ENCODE measurements at regions not wholly inside any gene's neighbourhood (a gene's known extent, or its start where the extent isn't known, plus 50 kb on each side); places are given as distances from the start of the nearest gene placed in this dataset.

DNA sequence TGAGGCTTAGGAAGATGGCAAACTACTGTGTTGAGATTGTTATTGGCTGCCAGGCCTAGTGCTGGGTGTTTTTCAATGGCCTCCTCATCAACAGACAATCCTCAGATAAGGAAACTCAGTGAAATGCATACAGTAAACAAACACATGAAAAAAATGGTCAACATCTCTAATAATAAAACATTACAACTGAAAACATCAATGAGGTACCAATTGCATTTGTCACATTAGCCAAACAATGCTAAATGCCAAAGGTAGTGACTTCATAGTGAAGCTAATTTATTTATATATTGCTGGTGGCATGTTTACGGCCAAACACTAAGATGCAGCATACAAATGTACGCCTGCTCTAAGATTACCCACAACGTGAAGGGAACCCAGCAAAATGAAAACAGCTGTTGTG lies 224.0 kb upstream of the UBL3 start:
- H3K27me3 Mint-ChIP-seq (ENCODE audit: insufficient read depth, low read depth, poor library complexity), result no peaks in the 10 kb centered on the region
- TF ChIP-seq, protein P1, sequence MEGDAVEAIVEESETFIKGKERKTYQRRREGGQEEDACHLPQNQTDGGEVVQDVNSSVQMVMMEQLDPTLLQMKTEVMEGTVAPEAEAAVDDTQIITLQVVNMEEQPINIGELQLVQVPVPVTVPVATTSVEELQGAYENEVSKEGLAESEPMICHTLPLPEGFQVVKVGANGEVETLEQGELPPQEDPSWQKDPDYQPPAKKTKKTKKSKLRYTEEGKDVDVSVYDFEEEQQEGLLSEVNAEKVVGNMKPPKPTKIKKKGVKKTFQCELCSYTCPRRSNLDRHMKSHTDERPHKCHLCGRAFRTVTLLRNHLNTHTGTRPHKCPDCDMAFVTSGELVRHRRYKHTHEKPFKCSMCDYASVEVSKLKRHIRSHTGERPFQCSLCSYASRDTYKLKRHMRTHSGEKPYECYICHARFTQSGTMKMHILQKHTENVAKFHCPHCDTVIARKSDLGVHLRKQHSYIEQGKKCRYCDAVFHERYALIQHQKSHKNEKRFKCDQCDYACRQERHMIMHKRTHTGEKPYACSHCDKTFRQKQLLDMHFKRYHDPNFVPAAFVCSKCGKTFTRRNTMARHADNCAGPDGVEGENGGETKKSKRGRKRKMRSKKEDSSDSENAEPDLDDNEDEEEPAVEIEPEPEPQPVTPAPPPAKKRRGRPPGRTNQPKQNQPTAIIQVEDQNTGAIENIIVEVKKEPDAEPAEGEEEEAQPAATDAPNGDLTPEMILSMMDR (conservative IDR thresholded peaks at IDR 0.05; ENCODE audit: low read depth in 2 of 2), result no peak
- TF ChIP-seq ZNF331 (CRISPR knock-in tag; IDR thresholded peaks at IDR 0.05; ENCODE audit: low read depth), result no peak
- TF ChIP-seq CREB1 (CRISPR knock-in tag; IDR thresholded peaks at IDR 0.05; ENCODE audit: low read depth), result no peak
- TF ChIP-seq, protein P2, sequence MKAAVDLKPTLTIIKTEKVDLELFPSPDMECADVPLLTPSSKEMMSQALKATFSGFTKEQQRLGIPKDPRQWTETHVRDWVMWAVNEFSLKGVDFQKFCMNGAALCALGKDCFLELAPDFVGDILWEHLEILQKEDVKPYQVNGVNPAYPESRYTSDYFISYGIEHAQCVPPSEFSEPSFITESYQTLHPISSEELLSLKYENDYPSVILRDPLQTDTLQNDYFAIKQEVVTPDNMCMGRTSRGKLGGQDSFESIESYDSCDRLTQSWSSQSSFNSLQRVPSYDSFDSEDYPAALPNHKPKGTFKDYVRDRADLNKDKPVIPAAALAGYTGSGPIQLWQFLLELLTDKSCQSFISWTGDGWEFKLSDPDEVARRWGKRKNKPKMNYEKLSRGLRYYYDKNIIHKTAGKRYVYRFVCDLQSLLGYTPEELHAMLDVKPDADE (IDR thresholded peaks at IDR 0.05), result no peak
- no peak for TF ChIP-seq NANOG (IDR thresholded peaks at IDR 0.05; ENCODE audit: borderline replicate concordance)
- TF ChIP-seq EZH2 (IDR thresholded peaks at IDR 0.05; ENCODE audit: low read depth, unreplicated experiment), result no peak
- TF ChIP-seq STAT1 (IDR thresholded peaks at IDR 0.05; ENCODE audit: unreplicated experiment), result no peak
- H3K9me3 Mint-ChIP-seq, result peaks cover 3% of the 10 kb centered on the region; the same call in 2 of the 3 replicates
- H3K4me1 ChIP-seq (ENCODE audit: insufficient read depth), result peaks cover 8% of the 10 kb centered on the region; the same call in 1 of the 2 replicates
- H3K4me2 ChIP-seq, result no peak overlapping the region
- no peak overlapping the region for H3K27ac ChIP-seq (ENCODE audit: low read depth)
- peaks cover 13% of the 10 kb centered on the region for H3K9me2 ChIP-seq (ENCODE audit: insufficient read depth)
- H3K27me3 ChIP-seq (ENCODE audit: insufficient read depth), result no peaks in the 10 kb centered on the region
- H3K27ac Mint-ChIP-seq, result no peak overlapping the region
- no peaks in the 10 kb centered on the region; the same call in 2 of the 3 replicates for H3K36me3 Mint-ChIP-seq (ENCODE audit: low read depth)
- no peak overlapping the region for H3K4me3 Mint-ChIP-seq
- no peak overlapping the region for H3K4me3 ChIP-seq
- H3K79me2 ChIP-seq (replicated peaks; ENCODE audit: insufficient read depth), result no peaks in the 10 kb centered on the region
- DNase-seq (ENCODE audit: low spot score), result no peak
- no peaks in the 10 kb centered on the region for H4K20me1 ChIP-seq (replicated peaks; ENCODE audit: insufficient read depth)
- H3K4me1 Mint-ChIP-seq, result peaks cover 19% of the 10 kb centered on the region
- no peak overlapping the region for H2AFZ ChIP-seq
- ATAC-seq, result no peak
- H3F3A ChIP-seq (replicated peaks; ENCODE audit: low read depth), result no peaks in the 10 kb centered on the region
- H3K36me3 ChIP-seq (ENCODE audit: insufficient read depth), result no peaks in the 10 kb centered on the region

DNA sequence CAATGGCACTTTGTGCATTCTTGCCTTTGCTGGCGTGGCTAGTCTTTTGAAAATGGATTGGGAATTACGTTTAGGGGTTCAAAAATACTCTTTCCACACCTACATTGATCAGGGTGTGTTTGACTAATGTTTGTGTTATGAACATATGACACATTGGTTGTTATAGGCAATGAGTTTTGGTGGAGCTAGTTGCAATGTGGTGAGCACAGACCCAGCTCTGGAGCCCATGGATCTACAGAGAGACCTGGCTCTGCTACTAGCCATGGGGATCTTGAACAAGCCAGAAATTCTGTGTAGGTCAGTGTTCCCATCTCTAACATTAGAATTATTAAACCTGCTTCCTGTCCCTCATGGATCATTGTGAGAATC lies 222.4 kb upstream of the UBL3 start:
- H3K9me3 Mint-ChIP-seq, result peaks cover 3% of the 10 kb centered on the region; the same call in 2 of the 3 replicates
- no peak overlapping the region for H3K4me3 Mint-ChIP-seq
- H3F3A ChIP-seq (replicated peaks; ENCODE audit: low read depth), result no peaks in the 10 kb centered on the region
- ATAC-seq, result no peak
- H3K9me2 ChIP-seq (ENCODE audit: insufficient read depth), result peaks cover 13% of the 10 kb centered on the region
- H3K4me3 ChIP-seq, result no peak overlapping the region
- no peaks in the 10 kb centered on the region for H4K20me1 ChIP-seq (replicated peaks; ENCODE audit: insufficient read depth)
- H3K36me3 ChIP-seq (ENCODE audit: insufficient read depth), result no peaks in the 10 kb centered on the region
- no peaks in the 10 kb centered on the region; the same call in 2 of the 3 replicates for H3K36me3 Mint-ChIP-seq (ENCODE audit: low read depth)
- H3K4me1 Mint-ChIP-seq, result peaks cover 17% of the 10 kb centered on the region
- no peak overlapping the region for H3K27ac ChIP-seq (ENCODE audit: low read depth)
- H3K27me3 ChIP-seq (ENCODE audit: insufficient read depth), result no peaks in the 10 kb centered on the region
- H2AFZ ChIP-seq, result no peak overlapping the region
- H3K4me2 ChIP-seq, result no peak overlapping the region
- H3K79me2 ChIP-seq (replicated peaks; ENCODE audit: insufficient read depth), result no peaks in the 10 kb centered on the region
- peaks cover 6% of the 10 kb centered on the region; the same call in 1 of the 2 replicates for H3K4me1 ChIP-seq (ENCODE audit: insufficient read depth)
- H3K27ac Mint-ChIP-seq, result no peak overlapping the region
- H3K27me3 Mint-ChIP-seq (ENCODE audit: insufficient read depth, low read depth, poor library complexity), result no peaks in the 10 kb centered on the region
- no peak for DNase-seq (ENCODE audit: low spot score)
- TF ChIP-seq, protein P3, sequence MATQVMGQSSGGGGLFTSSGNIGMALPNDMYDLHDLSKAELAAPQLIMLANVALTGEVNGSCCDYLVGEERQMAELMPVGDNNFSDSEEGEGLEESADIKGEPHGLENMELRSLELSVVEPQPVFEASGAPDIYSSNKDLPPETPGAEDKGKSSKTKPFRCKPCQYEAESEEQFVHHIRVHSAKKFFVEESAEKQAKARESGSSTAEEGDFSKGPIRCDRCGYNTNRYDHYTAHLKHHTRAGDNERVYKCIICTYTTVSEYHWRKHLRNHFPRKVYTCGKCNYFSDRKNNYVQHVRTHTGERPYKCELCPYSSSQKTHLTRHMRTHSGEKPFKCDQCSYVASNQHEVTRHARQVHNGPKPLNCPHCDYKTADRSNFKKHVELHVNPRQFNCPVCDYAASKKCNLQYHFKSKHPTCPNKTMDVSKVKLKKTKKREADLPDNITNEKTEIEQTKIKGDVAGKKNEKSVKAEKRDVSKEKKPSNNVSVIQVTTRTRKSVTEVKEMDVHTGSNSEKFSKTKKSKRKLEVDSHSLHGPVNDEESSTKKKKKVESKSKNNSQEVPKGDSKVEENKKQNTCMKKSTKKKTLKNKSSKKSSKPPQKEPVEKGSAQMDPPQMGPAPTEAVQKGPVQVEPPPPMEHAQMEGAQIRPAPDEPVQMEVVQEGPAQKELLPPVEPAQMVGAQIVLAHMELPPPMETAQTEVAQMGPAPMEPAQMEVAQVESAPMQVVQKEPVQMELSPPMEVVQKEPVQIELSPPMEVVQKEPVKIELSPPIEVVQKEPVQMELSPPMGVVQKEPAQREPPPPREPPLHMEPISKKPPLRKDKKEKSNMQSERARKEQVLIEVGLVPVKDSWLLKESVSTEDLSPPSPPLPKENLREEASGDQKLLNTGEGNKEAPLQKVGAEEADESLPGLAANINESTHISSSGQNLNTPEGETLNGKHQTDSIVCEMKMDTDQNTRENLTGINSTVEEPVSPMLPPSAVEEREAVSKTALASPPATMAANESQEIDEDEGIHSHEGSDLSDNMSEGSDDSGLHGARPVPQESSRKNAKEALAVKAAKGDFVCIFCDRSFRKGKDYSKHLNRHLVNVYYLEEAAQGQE (IDR thresholded peaks at IDR 0.05; ENCODE audit: unreplicated experiment), result no peak
- TF ChIP-seq STAT1 (IDR thresholded peaks at IDR 0.05; ENCODE audit: unreplicated experiment) (no peak), ZNF114 (CRISPR knock-in tag; IDR thresholded peaks at IDR 0.05) (no peak)
- TF ChIP-seq, protein P4, sequence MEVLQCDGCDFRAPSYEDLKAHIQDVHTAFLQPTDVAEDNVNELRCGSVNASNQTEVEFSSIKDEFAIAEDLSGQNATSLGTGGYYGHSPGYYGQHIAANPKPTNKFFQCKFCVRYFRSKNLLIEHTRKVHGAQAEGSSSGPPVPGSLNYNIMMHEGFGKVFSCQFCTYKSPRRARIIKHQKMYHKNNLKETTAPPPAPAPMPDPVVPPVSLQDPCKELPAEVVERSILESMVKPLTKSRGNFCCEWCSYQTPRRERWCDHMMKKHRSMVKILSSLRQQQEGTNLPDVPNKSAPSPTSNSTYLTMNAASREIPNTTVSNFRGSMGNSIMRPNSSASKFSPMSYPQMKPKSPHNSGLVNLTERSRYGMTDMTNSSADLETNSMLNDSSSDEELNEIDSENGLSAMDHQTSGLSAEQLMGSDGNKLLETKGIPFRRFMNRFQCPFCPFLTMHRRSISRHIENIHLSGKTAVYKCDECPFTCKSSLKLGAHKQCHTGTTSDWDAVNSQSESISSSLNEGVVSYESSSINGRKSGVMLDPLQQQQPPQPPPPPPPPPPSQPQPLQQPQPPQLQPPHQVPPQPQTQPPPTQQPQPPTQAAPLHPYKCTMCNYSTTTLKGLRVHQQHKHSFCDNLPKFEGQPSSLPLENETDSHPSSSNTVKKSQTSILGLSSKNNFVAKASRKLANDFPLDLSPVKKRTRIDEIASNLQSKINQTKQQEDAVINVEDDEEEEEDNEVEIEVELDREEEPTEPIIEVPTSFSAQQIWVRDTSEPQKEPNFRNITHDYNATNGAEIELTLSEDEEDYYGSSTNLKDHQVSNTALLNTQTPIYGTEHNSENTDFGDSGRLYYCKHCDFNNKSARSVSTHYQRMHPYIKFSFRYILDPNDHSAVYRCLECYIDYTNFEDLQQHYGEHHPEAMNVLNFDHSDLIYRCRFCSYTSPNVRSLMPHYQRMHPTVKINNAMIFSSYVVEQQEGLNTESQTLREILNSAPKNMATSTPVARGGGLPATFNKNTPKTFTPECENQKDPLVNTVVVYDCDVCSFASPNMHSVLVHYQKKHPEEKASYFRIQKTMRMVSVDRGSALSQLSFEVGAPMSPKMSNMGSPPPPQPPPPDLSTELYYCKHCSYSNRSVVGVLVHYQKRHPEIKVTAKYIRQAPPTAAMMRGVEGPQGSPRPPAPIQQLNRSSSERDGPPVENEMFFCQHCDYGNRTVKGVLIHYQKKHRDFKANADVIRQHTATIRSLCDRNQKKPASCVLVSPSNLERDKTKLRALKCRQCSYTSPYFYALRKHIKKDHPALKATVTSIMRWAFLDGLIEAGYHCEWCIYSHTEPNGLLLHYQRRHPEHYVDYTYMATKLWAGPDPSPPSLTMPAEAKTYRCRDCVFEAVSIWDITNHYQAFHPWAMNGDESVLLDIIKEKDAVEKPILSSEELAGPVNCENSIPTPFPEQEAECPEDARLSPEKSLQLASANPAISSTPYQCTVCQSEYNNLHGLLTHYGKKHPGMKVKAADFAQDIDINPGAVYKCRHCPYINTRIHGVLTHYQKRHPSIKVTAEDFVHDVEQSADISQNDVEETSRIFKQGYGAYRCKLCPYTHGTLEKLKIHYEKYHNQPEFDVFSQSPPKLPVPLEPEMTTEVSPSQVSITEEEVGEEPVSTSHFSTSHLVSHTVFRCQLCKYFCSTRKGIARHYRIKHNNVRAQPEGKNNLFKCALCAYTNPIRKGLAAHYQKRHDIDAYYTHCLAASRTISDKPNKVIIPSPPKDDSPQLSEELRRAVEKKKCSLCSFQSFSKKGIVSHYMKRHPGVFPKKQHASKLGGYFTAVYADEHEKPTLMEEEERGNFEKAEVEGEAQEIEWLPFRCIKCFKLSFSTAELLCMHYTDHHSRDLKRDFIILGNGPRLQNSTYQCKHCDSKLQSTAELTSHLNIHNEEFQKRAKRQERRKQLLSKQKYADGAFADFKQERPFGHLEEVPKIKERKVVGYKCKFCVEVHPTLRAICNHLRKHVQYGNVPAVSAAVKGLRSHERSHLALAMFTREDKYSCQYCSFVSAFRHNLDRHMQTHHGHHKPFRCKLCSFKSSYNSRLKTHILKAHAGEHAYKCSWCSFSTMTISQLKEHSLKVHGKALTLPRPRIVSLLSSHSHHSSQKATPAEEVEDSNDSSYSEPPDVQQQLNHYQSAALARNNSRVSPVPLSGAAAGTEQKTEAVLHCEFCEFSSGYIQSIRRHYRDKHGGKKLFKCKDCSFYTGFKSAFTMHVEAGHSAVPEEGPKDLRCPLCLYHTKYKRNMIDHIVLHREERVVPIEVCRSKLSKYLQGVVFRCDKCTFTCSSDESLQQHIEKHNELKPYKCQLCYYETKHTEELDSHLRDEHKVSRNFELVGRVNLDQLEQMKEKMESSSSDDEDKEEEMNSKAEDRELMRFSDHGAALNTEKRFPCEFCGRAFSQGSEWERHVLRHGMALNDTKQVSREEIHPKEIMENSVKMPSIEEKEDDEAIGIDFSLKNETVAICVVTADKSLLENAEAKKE (CRISPR knock-in tag; IDR thresholded peaks at IDR 0.05), result no peak

All from GM23338 (cell line).